GM12873 (cell line): ENCODE measurements at regions not wholly inside any gene's neighbourhood (a gene's known extent, or its start where the extent isn't known, plus 50 kb on each side); places are given as distances from the start of the nearest gene placed in this dataset.

Source experiments
- CTCF ChIP-seq: IDR thresholded peaks from 2 replicates; pipeline ENCODE4 v1.5.1; 2012; ENCODE audit warnings: low read depth, mild to moderate bottlenecking, moderate library complexity, low read length, control low read depth; ENCODE audit not compliant: insufficient read depth; ENCODE audit errors: missing control alignments

DNA sequence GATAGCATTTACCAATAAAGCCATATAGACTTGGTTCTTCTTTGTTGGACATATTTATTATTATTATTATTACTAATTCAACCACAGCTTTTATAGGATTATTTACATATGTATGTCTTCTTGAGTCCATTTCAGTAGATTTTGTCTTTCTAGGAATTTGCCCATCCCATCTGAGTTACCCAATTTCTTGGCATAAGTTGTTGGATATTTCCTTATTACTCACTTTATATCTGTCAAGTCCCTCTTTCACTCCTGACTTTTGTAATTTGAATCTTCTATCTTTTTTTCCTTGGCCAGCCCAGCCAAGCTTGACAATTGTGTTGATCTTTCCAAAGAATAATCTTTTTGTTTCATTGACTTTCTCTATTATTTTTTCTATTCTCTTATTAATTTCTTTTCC, 543.7 kb downstream of the SUCLG1 start:
- TF ChIP-seq CTCF: no peak

DNA sequence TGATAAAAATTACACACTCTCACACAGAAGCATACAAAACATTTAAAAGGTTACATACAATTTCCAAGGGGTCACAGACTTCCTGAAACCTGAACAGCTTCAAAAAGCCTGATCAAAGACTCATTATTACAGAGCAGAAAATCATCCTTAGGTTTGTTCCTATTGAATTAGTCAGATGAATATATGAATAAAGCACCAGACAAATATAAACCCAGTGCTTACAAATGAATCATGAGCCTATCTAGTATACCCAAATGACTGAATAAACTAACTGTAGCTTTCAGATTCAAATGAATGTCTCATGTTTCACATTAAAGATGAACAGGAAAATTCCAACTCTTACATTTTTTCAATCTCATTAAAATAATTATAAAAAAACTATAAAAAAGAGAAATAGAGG, 550.3 kb downstream of the SUCLG1 start:
- no peak for TF ChIP-seq CTCF

- no peak for TF ChIP-seq CTCF
Measured at GRCh38 chr2:83901317-83901716, 557.8 kb downstream of the SUCLG1 start.

GRCh38 chr2:83900862-83901261, 558.2 kb downstream of the SUCLG1 start:
- TF ChIP-seq CTCF: no peak

DNA sequence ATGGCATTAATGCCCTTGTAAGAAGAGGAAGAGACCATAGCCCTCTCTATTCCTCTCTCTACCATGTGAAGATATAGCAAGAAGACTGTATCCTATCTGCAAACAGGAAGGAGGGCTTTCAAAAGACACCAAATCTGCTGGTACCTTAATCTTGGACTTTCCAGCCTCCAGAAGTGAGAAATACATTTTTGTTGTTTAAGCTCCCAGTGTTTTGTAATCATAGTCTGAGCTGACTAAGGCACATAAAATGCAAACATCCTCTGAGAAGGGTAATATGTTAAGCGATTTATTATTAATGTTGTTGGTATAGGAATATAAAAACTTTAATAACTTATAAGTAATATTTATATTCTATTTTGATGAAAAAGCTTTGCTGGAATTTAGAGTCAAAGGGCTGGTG, 559.8 kb downstream of the SUCLG1 start:
- TF ChIP-seq CTCF: no peak

DNA sequence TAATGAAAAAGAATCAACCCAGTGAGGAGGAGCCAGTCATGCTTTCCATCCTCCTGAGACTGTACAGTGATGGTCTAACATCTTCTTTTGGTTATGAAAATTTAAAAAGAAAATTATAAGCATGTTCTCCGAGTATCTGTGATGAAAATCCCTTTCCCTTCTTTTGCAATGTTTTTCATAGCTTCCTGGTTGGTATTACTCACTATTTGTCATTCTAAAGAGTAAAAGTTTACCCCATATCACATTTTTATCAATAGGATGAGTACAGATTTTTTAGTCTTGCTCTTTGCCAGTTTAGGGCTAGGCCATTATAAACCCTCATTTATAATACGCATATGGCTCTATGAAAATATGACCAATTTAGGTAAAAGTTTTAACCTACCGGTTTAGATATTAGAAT, 564.1 kb downstream of the SUCLG1 start:
- no peak for TF ChIP-seq CTCF

DNA sequence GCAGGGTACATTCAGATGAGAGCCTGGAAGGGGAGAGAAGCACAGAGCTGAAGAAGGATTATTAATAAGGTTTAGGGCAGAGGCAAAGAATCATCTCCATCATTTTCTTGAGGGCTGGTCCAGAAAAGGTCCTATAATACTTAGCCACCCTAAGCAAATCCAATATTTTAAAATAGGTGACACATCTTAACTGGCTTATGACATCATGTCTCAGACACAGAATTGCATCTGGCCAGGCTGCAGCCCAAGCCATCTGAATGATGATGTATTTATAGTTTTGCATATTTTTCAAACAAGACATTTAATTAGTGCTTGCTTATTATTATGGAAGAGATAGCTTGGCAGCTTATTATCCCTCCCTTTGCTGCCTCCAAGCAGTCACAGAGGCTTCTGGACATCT, 571.3 kb downstream of the SUCLG1 start:
- TF ChIP-seq CTCF: no peak

DNA sequence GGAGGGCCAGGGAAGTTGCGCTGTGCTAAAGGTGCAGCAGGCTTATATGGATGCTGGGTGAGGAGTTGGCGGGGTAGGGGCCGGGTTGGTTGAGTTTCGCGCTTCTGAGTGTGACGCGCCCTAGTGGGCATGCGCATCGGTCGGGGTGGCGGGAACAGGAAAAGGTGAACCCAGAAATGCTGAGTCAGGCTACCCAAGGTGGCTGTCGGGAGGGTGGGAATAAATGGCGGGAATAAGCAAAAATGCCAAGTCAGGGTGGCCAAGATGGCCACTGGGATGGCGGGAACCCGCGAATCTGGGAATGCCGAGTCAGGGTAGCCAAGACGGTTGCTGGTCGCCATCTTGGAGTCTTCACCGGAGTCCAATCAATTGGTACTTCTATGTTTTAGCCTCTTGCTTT, 580.0 kb downstream of the SUCLG1 start:
- TF ChIP-seq CTCF: no peak
